ENCODE measurements at regions not wholly inside any gene's neighbourhood (a gene's known extent, or its start where the extent isn't known, plus 50 kb on each side); places are given as distances from the start of the nearest gene placed in this dataset.

GRCh38 chr5:53277491-53277890 is 167.9 kb upstream of the MOCS2 start:
- H3K4me1 Mint-ChIP-seq = no peaks in the 10 kb centered on the region
- no peak overlapping the region for H3K4me3 ChIP-seq (replicated peaks in 1 of 3; ENCODE audit: low read depth in 2 of 3, low read length in 3 of 3)

GRCh38 chr5:53287573-53287972 is 178.0 kb upstream of the MOCS2 start:
- H3K27me3 ChIP-seq (ENCODE audit: control insufficient read depth in 2 of 2, insufficient read depth in 2 of 2, low read length in 2 of 2) = no peaks in the 10 kb centered on the region
- no peak overlapping the region for H3K27ac ChIP-seq (ENCODE audit: low read depth in 1 of 2, low read length in 2 of 2)
- Mint-ChIP-seq H3K4me1 (peaks cover 14% of the 10 kb centered on the region), H3K9me3 (peaks cover 4 to 29% (median 19%) of the 10 kb centered on the region in 7 donors), H3K27me3 (ENCODE audit: low read depth in 3 of 3) (peaks cover 0 to 5% (median 3%) of the 10 kb centered on the region in 3 donors), H3K4me3 (no peak overlapping the region), H3K27ac (no peak overlapping the region), H3K36me3 (no peaks in the 10 kb centered on the region)
- no peaks in the 10 kb centered on the region for H3K36me3 ChIP-seq (replicated peaks in 1 of 2; ENCODE audit: control insufficient read depth in 1 of 2, insufficient read depth in 2 of 2, low read length in 2 of 2)
- no peaks in the 10 kb centered on the region for H3K79me2 ChIP-seq (ENCODE audit: insufficient read depth, low read length)
- no peak for DNase-seq
- no peak overlapping the region for H3K9ac ChIP-seq (ENCODE audit: insufficient read depth, low read length, poor library complexity, severe bottlenecking)
- no peak for TF ChIP-seq CTCF (IDR thresholded peaks at IDR 0.05)
- intact Hi-C loops (cut with micrococcal nuclease) = no loop called here
- no peak overlapping the region for H2AFZ ChIP-seq (ENCODE audit: insufficient read depth, low read depth, low read length, poor library complexity, severe bottlenecking)
- H3K4me1 ChIP-seq (ENCODE audit: control insufficient read depth in 1 of 2, insufficient read depth in 2 of 2, low read length in 2 of 2) = peaks cover 13 to 14% of the 10 kb centered on the region in 2 donors
- peaks cover 12 to 14% of the 10 kb centered on the region in 2 donors for H3K9me3 ChIP-seq (replicated peaks in 1 of 2; ENCODE audit: control insufficient read depth in 1 of 2, insufficient read depth in 1 of 2, low read length in 2 of 2)
- H3K4me2 ChIP-seq (replicated peaks; ENCODE audit: extremely low read depth, low read length, poor library complexity, severe bottlenecking) = no peak overlapping the region
- no peak overlapping the region for H3K4me3 ChIP-seq (replicated peaks in 1 of 3; ENCODE audit: low read depth in 2 of 3, low read length in 3 of 3)
- H4K20me1 ChIP-seq (ENCODE audit: insufficient read depth, low read length) = no peaks in the 10 kb centered on the region

More at GRCh38 chr5:53277491-53277890, 167.9 kb upstream of the MOCS2 start:
- no peak overlapping the region for H3K27ac Mint-ChIP-seq
- Histone ChIP-seq H3K4me1 (ENCODE audit: control insufficient read depth in 1 of 2, insufficient read depth in 2 of 2, low read length in 2 of 2) (no peaks in the 10 kb centered on the region), H3K27ac (ENCODE audit: low read depth in 1 of 2, low read length in 2 of 2) (no peak overlapping the region), H3K4me2 (replicated peaks; ENCODE audit: extremely low read depth, low read length, poor library complexity, severe bottlenecking) (no peak overlapping the region), H3K79me2 (ENCODE audit: insufficient read depth, low read length) (no peaks in the 10 kb centered on the region), H4K20me1 (ENCODE audit: insufficient read depth, low read length) (no peaks in the 10 kb centered on the region), H3K9ac (ENCODE audit: insufficient read depth, low read length, poor library complexity, severe bottlenecking) (no peak overlapping the region), H3K9me3 (replicated peaks in 1 of 2; ENCODE audit: control insufficient read depth in 1 of 2, insufficient read depth in 1 of 2, low read length in 2 of 2) (no peaks in the 10 kb centered on the region), H3K36me3 (replicated peaks in 1 of 2; ENCODE audit: control insufficient read depth in 1 of 2, insufficient read depth in 2 of 2, low read length in 2 of 2) (no peaks in the 10 kb centered on the region), H2AFZ (ENCODE audit: insufficient read depth, low read depth, low read length, poor library complexity, severe bottlenecking) (no peak overlapping the region), H3K27me3 (ENCODE audit: control insufficient read depth in 2 of 2, insufficient read depth in 2 of 2, low read length in 2 of 2) (no peaks in the 10 kb centered on the region)
- H3K36me3 Mint-ChIP-seq = no peaks in the 10 kb centered on the region
- no peak overlapping the region for H3K4me3 Mint-ChIP-seq
- 80% methylated on average over 1 of the region's 1 CpG for WGBS (ENCODE audit: insufficient coverage)
- no peak for DNase-seq
- intact Hi-C loops (cut with micrococcal nuclease) = no loop called here
- TF ChIP-seq CTCF (IDR thresholded peaks at IDR 0.05) = no peak
- no peaks in the 10 kb centered on the region for H3K27me3 Mint-ChIP-seq (ENCODE audit: low read depth in 3 of 3)
- peaks cover 0 to 7% (median 0%) of the 10 kb centered on the region in 7 donors for H3K9me3 Mint-ChIP-seq

All from CD14-positive monocyte (primary cell).